LHCN-M2 (cell line): ENCODE measurements at regions not wholly inside any gene's neighbourhood (a gene's known extent, or its start where the extent isn't known, plus 50 kb on each side); places are given as distances from the start of the nearest gene placed in this dataset.

ENCODE experiments used
- DNase-seq: peaks from one replicate; pipeline ENCODE4 v3.0.0-alpha.2; 2012; ENCODE audit warnings: low read depth

DNA sequence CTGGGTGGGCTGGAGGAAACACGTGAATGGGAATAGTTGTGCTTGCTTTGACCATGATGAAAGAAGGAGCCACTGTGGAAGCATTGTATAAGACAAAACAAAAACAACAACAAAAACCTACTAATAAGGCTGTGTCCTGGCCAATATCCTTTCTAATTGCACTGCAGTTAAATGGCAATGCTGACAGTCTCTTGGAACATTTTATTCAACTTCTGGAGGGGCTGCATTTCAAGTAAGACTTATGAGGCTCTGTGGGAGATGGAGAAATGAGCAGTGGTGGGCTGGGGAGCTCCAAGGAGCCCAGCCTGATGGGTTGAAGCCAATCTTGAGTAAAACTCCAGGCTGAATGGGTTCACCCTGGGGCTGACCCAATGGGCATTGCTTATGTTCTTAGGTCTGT, 99.8 kb upstream of the ROPN1 start:
- no peak for DNase-seq

DNA sequence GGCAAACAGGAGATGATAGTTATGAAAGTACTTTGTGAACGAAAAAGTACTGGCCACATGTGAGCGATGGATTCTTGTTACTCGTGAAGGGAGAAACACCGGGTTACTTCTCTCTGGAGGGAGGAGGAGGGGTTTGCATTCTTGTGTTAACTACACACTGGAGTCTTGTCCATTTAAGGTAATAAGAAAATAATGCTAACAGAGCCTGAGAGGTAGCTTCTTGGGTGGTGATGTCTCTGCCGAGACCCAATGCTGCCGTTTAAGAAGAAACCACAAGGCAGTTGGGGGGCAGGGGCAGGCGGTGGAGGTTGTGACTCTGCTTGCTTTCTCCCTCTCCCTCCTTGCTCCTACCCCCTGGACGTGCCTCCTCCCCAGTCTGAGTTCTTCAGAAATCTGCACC, 100.9 kb upstream of the ROPN1 start:
- no peak for DNase-seq

DNA sequence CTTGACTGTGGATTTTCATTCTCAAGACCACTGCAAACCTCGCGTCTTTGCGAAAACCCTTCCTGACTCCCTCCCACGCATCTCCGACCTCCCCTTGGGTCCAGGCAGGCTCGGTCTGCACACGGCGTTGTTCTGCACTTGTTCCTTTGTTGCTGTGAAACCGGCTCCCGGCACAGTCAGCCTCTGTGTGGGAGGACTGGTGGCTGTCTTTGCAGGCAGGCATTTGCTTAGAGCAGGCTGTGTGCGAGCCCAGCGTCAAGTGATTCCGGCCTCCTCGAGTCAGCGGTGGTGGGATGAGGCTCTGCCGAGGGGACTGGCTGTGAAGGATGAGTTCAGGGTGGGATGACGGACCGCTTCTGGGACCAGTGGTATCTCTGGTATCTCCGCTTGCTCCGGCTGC, 102.6 kb upstream of the ROPN1 start:
- no peak for DNase-seq

DNA sequence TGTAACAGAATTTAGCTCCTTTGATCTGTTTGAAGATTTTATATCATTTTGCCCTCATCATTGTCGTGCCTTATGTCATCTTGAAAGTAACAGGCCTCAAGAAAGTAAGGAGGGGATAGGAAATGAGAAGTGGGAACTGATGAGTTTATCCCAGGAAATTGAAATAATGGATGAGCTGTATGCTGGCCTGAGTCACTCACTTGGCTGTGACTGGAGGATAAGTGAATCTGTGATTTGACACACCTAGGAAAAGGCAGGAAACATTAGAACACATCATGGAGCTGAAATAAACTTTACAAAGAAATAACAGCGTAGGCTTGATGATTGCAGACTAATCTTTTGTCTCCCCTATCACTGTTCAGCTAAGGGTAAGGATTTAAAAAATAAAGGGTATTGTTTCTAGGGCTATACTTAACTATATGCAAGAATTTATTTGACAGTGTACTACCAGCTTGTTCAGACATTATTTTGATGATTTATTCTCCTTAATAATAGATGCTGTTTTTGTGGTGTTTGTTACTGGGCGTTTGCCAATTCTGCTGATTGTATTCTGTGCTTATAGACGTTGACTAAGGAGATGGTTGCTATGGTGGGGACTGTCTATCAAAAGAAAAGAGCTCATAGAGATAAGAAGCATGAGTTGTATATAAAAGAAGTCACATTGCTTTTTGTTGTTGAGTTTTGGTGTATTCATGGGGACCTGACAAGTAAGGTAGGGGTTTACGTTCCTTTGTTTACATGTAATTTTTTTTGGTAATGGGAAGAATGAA, 105.6 kb upstream of the ROPN1 start:
- DNase-seq, result no peak

DNA sequence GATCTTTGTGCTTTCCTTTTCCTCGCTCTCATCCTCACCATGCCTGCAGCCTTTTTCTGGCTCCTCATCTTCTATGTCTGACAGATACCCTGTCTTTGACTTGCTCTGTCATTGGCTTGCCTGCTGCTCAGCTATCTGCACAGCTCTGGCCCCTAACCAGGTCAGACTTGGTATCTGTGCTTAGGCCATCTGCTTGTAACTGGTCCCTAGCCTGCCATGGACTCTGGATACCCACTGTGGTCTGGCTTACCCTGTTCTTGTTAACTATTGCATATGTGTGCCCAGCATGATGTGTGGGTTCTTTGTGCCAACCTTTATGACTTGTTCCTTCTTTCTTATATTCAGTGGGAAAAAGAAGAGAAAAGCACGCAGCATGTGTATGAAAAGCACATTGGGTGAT, 109.7 kb upstream of the ROPN1 start:
- DNase-seq, result no peak

DNA sequence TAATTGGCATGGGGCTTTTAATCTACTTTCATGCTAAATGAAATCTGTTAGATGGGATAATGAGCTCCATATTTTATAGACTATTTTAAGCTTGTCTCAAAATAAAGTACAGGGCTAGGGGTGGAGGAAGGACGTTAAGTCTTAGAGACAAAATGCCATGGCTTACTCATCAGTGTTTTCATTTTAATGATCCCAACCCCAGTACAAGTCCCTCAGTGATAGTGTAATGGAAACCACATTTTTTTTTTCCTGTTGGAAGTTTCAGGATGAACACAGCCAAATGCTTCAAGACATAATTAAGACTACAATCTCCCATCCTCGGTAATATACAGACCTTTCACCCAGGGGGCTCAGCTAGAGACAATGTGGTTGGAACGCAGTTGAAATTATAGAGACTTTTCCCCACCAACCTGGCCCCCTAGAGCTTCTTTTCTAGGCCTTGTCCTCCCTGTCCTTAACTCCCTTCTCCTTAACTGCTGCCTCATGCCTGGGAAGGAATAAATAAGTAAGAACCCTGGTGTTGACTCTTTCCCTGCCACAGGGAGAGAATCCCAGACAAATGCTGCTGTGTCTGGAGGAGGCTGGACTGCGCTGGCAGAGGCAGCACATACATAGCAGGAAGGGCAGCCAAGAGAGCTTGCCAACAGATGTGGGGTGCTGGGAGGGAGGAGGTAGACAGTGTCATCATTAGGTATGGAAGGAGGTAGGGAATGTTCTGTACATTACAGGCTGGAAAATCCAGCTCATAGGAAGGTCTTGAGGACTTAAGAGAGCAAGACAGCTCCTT, 115.4 kb upstream of the ROPN1 start:
- no peak for DNase-seq

DNA sequence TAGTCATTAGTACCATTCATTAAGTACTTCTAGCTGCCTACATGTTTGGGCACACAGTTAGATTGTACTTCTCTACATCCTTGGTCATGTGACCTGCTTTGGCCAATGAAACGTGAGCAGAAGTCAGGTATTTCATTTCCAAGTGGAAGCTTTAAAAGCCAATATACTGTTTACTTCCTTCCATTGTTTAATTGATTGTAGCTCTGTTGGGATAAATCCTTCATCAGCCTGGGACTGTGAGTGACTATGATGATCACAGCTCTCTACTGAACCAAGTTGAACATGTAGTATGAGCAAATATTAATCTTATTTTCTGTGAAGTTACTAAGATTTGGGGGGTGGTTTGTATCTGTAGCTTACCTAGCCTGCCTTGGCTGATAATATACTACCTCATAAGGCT, 116.5 kb upstream of the ROPN1 start:
- no peak for DNase-seq

DNA sequence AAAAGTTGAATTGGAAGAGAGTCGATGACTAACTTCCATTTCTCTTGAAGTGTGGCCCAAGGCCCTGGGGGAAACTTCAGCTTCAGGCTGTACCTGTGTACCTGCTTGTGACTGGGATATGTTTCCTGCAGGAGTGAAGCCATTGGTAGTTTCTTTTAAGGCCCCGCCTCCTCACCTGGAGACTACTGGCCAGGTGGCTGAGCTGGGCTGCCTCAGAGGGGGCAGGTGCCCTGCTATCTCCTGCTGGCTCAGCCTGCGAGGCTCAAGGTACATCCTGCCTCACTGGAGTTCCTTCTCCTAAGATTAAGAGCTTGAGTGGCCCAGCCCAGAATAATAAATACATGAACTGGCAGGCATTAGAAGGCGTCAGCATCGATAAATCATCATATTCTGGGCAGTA, 121.6 kb upstream of the ROPN1 start:
- DNase-seq, result no peak

DNA sequence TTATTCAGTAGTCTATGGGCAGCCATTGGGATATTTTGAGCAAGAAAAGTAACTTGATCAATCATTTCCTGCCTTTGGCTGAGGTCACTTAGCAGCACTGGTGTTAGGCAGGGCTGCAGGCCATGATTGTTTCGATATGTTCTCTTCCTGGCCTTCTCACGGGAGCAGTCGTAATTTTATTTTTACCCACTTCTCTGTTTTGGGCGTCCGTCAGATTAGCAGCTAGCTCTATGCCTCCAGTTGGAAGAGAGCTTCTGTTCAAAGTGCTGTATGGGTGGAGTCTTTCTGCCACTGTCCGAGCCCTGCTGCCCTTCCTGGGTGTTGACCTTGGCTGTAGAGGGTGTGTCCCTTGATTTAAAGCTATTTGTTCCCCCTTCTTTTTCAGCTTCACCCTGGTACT, 123.4 kb upstream of the ROPN1 start:
- DNase-seq, result no peak

DNA sequence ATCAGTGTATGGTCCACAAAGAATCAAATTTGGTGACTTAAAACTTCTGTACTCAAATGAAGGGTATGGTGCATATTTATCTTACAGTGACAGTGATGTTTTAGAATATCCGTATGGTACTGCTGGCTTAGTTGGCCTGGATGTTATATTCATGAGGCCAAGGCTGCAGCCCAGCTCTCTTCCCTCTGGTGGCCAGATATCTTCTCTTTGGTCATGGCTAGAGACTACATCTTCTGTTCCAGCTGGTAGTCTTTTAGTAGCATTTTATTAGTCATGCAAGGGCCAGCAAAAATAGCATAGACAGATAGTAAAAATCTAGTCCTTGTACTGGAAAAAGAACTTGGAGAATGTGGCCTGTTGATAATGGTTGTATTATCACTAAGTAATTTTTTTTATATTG, 124.0 kb upstream of the ROPN1 start:
- no peak for DNase-seq

DNA sequence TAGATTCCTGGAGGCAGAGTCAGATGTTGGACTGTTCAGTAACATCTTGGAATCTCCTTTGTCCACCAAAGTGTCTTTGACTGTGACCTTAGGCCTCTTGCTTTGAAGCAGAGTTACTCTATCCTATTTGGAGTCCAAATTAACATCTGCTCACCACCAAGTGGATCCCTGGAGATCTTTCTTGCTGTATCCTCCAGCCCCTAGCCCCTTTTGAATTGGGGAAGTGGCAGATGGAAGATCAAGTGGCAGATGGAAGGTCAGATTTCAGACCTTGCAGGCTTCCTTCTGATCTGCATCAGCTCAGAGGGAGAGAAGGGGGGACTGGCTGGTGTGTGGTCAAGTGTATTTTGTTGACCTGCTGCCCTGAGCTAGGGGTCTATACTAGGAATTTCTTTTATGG, 125.0 kb upstream of the ROPN1 start:
- no peak for DNase-seq

DNA sequence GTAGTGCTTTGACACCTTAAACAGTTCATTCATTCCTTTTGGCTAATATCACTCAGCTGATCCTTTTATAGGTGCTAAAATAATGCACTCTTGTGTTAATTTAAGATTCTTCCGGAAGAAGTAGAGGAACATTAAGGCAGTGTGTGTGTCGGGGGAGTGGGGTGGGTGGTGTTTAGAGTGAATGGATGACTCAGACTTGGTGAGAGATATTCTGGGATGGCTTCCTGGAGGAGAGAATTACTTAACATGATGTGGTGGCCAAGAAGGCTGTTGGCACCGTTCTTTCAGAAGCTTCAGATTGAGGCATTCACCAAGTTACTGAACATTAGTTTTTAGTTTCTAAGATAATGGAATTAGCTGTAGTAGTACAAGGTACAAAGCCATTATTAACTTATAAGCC, 125.6 kb upstream of the ROPN1 start:
- DNase-seq, result no peak

DNA sequence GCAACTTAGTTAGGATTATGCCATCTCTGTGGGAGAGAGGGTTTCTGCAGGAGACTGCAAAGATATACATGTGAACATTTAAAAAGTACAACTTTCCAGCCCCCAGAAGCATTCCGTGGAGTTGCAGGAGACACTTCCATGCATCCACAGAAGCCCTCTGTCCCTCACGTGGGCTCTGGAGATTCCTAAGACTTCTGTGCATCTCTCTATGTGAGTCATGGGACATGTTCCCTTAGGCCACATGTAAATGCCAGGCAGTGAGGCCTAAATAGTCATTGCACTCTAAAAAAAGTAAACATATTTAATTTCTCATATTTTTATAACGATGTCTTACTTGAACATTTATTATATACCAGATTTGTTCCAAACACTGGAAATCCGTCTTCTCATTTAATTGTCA, 126.5 kb upstream of the ROPN1 start:
- DNase-seq, result no peak

DNA sequence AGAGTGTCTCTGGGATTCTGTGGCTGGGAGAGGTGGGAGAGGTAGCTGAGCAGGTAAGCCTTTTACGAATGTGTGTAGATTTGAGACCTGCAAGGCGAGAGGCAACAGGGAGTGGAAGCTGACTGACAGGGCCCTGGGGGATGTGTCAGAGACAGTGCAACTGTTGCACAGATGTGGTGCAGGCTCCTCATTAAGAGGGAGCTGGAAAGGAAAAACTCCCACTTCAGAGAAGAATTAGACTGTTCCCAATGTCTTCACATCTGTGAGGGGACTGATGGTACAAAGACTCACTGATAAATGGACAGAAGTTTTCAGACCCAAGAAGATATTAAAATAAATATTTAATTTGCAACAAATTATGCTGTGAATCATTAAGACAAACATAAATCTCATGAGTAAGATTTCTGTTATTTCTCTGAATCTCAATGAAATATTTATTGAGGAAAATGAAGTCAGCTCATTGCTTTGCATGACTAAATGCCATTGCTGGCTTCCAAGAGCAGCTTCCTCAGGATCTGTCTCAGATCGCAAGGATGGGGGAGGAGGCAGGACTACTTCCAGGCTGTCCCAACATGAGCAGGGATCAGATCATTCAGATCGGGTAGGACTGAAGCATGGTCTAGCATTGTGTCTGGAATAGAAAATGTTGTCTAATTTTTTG, 127.3 kb upstream of the ROPN1 start:
- peak; percentile 7 for DNase-seq

DNA sequence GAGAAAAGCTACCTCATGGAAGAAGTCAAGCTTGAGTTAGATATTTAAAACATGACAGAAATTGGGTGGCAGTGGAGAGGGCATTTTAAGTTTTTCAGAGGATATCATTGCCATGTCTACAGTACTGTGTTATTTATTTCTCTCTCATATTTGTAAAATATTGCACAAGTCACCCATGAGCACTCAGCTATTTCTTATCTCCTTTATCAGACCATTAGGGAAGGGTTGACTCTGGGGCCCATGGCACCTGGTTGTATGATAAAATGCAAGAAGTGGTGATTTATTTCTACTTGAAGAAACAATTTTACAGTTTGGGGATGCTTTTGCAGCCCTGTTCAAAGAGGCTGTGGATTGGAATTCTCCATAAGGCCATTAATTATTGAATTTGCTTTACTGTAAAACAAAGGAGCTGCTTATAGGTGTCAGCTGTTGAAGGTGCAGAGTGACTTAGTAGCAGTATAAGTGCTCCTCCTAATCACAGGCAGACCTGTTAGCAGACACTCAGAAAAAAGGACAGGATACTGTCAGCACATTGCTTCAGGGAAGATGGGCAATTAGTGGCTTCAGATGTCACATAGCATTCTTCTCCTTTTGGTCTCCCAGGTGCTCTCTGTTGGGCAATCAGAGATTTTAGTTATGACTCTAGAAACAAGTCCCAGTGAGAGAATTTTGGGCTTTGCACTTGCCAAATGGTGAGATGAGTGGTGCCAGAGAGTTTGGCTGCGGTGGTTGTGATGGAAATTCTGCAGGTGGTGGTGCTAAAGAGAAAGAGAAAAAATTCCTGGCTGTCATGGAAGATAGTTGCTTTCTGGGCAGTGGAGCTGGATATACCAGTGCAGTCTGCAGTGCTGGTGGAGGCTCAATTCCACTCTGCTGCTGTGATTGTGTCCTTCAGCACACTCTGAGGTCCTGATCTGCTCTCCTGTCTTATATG, 129.7 kb upstream of the ROPN1 start:
- DNase-seq, result no peak

DNA sequence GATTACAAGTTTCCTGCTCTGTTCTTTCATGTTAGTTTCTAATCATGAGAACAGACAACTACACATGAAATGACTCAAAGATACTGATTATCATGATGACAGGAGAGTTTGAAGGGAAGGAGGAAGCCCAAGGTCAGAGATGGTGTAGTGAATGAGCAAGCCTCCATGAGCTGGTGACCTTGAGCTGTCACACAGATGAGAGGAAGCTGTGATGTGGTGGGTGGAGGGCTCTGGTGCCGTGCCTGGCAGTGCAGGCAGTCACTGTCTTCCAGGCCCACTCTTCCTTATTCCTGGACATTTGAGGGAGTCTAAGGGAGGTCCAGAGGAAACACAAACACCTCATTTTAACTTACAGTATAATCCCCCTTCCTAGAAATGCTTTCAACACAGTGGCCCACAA, 133.4 kb upstream of the ROPN1 start:
- DNase-seq, result no peak

DNA sequence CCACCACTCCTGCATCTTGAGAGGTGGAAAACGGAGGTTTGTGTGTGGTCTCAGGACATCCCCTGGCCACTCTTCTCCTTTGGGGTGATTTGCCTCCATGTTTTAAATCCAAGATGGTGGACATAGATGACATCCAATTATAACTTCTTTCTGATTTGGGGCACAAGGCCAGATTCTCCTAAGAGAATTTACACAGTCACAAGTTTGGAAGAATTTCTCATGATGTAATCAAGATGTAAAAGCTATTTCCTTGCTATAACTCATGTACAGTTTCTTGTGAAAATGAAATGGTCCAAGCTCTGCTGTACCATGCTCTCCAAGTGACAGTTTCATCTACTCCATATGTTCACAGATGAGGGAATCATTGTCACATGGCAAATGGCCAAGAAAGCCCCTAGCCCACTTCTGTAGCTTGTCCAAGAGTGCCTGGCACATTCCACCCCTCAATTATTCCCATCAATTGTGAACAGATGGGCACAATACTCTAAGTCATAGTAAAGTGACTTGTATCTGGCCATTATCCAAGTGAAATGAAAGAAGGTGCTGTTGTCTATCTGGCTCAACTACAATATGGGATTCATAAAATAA, 134.6 kb upstream of the ROPN1 start:
- no peak for DNase-seq

DNA sequence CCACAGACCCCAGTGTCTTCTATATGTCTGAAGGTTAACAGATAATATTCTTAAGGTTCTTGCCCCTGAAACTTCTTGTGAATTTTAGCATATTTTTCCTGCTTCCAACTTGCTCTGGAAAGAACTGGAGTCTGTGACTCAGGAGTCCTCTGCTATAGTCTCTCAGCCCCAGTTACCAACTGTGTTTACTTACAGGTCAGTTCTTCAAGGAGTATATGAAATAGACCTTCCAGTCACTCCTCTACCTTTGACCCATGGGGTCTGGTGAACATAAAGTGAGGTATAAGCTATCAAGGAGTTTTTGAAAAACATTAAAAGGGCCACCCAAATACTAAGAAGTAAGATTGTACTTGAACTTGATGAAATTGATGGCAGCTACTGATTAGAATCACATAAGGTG, 139.2 kb upstream of the ROPN1 start:
- no peak for DNase-seq

DNA sequence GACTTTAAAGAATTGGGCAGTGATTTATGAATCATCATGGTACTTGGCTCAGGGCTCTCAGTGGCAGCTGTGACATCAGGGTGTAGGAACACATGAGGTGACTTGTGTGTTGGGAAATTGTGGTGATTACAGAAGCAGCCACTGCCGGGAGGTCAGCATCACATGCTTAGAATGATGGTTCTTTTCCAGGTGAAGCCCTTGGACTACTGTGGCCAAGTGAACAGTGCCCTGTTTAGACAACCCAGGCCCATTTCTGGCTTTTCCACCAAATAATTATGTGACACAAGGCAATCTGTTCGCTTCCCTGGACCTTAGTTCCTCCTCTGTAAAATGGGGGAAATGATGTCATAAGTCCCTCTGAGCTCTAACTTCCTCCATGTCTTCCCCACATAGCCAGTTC, 139.7 kb upstream of the ROPN1 start:
- peak; percentile 5 for DNase-seq

DNA sequence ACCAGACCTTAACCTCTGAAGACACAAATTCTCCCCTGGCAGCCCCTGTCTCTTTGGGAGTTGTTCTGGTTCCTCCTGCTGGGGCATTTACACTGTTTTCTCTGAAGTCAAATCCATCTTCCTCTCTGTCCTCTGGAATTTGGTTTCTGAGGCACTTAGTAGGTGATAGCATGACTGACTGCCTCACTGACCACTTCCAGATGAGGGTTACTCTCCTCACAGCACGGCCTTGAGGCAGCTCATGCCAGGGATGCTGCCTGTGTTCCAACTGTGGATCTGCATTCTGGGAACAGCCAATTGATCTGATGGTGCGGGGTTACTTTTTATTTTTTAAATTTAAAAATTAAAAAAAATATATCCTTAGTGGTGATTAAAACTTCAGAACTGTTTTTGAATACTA, 140.9 kb upstream of the ROPN1 start:
- DNase-seq, result no peak

DNA sequence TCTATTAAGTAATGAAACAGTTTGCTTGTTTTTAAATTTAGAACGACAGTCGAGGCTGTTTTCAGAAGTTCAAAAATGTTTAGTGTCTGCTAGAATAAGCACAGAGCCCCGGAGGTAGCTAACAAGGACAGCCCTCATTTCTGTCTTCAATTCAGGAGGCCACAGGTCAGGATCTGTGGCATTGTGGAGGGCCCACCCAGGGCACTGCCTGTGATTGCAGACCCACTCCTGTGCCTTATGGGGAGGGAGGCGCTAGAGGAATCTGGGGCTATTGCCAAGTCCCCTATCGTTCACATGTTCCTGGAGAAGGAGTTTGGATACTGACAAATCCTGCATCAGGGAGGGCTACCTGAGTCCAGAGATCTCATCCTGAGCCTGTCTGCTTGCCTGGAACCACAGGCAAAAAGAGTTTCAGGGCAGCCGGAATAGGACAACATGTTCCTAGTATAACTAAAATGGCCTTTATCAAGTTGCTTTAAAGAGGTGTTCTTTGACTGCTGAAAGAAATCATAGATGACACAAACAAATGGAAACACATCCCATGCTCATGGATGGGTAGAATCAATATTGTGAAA, 141.5 kb upstream of the ROPN1 start:
- no peak for DNase-seq
